Activated CD4-positive, alpha-beta T cell treated with anti-CD3 and anti-CD28 coated beads for 1 hour (primary cell): ENCODE measurements at regions not wholly inside any gene's neighbourhood (a gene's known extent, or its start where the extent isn't known, plus 50 kb on each side); places are given as distances from the start of the nearest gene placed in this dataset.

Experiments used
- DNase-seq: peaks from one replicate; pipeline ENCODE4 v3.0.0-alpha.2; 2020

- DNase-seq, result no peak
Observed at GRCh38 chr17:79468183-79468944, 142.5 kb downstream of the RBFOX3 start.

GRCh38 chr17:79466562-79467350 is 144.1 kb downstream of the RBFOX3 start:
- no peak for DNase-seq

DNA sequence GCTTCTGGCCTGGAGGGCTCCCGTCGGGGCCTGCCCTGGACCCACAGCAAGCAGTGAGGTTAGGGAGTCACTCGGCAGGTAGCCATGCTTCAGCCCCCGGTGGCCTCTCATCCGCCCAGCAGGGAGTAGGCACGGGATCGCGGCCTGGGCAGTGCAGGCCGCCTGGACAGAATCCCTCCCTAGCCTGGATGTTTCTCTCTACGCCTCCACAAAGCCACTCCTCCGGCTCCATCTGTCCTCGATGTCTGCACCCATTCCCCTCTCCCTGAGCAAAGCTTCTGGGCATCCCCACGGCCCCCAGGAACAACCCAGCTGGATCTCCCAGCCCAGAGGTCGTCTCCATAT is 145.2 kb downstream of the RBFOX3 start:
- no peak for DNase-seq

DNA sequence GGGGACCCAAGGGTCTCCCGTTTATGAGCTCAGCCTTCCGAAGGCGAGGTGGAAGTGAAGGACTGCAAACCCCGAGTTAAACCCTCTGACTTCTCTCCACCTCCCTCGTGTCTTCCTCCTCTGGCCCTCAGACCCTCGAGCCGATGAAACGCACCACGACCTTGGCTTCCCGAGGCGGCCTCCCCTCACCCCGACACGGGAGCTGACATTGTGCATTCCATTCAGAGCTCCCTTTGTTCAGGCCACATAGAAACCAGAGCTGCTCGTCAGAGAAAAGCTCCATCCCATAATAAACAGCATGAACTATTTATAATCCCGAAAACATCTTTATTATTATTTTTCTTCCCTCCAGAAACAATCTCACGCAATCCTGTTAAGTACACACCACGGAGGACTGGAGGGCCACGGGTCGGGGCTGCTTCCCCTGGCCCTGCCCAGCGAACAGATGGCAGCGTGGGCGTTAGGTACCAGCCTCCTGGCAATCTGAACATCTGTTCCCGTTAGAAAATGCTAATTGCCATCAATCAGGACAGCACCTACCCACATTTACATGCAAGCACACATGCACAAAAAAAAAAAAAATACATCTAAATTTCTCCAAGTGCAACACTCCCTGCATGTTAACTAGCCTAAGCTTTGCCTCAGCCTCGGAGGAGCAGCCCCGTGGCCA is 145.7 kb downstream of the RBFOX3 start:
- DNase-seq, result no peak

DNA sequence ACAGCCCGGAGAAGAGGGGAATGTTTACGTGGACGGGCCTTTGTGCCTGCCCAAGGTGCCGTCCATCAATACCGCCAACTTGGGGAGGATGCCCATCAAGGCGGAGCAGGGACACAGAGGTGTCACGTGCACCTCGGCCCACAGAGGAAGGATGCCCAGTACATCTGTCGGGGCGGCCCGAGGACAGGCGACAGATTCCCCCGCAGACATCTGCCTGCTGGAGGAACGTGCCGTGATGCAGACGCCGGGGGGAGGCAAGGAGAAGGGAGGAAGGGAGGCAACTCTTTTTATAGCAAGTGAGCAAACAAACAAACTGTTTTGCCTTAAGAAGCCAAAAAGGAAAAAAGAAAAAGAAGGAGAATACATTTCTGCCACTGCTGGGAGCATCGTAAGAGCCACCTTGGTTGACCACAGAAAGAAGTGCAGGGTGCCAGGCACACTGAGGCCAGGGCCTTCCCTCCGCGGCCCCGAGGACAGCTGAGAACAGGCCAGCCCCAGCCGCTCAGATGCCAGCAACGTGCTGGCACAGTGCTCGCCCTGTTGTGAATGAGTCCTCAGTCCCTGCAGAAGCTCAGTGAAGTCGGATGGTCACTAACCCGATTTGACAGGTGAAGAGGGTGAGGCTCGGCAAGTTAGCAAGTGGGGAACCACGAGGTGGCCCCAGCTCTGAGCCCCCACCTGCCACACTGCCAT is 146.4 kb downstream of the RBFOX3 start:
- DNase-seq, result no peak

DNA sequence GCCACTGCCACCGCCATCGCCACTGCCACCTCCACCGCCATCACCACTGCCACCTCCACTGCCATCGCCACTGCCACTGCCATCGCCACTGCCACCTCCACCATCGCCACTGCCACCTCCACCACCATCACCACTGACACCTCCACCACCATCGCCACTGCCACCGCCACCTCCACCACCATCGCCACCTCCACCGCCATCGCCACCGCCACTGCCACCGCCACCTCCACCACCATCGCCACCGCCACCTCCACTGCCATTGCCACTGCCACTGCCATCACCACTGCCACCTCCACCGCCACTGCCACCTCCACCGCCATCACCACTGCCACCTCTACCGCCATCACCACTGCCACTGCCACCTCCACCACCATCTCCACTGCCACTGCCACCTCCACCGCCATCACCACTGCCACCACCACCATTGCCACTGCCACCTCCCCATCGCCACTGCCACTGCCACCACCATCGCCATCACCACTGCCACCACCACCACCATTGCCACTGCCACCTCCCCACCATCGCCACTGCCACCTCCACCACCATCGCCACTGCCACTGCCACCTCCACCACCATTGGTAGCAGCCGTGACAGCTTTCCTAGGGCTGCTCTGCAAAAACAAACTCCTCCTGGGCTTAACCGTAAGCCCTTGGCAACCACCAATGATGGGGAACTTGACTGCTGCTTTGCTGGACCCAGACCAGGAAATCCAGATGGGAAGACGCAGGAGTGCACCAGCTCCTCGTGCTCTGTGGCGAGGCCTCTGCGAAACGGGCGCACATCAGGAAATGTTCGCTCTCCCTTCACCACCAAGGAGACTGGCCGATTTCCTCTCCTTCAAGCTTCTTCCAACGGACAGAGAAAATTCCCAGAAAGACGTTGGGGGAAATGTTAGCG is 147.2 kb downstream of the RBFOX3 start:
- DNase-seq, result no peak

GRCh38 chr17:79461041-79461440 is 149.8 kb downstream of the RBFOX3 start:
- DNase-seq, result no peak

GRCh38 chr17:79459846-79460245 is 151.0 kb downstream of the RBFOX3 start:
- no peak for DNase-seq

- no peak for DNase-seq
Observed at GRCh38 chr17:79459003-79459655, 151.7 kb downstream of the RBFOX3 start.

DNA sequence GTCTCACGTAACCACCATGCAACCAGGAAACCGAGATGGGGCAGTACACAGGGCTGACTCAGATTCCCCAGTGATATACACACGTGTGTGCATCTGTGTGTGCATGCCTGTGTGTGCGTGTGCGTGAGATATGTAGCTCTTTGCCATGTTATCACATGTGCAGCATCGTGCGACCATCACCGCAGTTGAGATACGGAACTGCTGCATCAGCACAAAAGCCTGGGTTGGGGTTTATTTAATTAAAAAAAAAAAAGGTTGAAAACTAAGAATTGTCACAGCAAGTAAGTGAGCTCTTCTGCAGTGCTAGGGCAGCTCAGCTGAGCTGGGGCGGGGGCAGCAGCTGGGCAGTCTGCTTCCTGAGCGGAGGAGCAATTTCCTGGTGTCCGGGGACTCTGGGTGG is 152.5 kb downstream of the RBFOX3 start:
- no peak for DNase-seq

DNA sequence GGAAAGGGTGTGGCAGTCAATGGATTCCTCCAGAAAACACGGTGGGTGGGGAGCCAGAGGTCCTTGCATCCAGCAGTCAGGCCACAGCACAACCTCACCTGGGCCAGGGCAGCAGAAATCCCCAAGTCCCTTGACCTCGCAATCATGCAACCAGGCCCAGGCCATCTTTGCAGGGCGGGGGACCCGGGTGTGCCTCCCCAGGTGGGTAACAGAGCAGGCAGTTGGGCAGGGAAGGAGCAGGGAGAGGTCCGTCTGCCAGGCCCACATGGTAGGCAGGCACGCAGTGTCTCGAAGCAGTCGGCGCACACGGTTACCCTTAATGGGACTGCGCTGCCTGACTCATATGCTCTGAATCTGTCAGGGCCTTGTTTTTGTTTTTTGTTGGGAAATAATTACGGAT is 153.0 kb downstream of the RBFOX3 start:
- no peak for DNase-seq

DNA sequence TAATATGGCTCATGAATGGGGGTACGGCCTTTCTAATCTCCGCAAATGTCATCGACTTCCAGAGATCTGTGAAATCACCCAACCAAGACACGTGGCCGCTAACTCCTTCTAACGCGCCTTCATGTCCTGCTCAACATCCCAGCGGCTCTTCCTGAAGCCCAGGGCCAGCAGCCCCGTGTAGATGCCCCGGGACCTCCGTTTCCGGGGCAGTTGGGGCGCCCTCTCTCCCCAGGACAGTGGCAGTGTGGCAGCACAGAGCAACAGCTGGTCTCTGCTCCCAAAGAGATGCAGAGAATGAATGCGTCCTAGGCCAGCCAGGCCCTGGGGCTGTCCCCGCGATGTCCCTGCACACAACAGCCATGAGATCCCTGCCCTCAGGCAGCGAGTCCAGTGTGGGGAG is 153.5 kb downstream of the RBFOX3 start:
- no peak for DNase-seq

GRCh38 chr17:79455636-79456035 is 155.2 kb downstream of the RBFOX3 start:
- DNase-seq, result no peak

- DNase-seq, result no peak
Observed at GRCh38 chr17:79454826-79455225, 156.0 kb downstream of the RBFOX3 start.

DNA sequence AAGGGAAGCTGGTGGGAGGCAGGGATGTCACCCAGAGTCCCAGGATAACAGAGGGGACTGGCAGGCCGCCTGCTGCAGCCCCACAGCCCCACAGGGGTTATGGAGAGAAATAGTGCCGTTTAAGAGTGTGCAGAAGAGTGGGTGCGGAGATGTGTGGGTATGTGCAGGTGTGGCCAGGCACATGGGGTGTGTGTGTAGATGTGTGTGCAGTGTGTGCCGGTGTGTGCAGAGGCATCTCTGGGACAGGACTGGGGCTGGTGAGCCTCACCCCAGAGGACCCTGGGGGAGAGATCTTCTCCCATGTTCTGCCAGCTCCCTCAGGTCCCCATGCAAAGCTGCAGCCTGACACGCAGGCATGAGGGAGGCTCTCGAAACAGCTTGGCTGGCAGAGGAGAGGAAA is 157.4 kb downstream of the RBFOX3 start:
- no peak for DNase-seq

DNA sequence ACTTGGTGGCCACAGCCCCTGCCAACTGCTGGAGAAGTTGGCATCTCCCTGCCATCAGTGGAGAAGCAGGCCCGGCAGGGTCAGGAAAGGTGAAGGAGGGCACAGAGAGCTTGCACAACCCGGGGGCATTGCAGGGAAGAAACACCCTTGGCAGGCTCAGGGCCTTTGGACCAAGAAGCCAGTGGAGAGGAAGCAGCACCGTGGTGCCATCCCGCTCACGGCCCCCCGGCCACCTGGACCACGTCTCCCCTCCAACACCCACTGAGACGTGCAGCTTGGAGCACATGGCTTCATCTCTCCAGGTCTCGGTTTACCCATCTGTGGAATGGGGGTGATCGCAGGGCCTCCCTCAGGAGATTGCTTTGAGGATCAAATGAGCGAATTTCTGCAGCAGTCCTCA is 158.1 kb downstream of the RBFOX3 start:
- DNase-seq, result no peak

DNA sequence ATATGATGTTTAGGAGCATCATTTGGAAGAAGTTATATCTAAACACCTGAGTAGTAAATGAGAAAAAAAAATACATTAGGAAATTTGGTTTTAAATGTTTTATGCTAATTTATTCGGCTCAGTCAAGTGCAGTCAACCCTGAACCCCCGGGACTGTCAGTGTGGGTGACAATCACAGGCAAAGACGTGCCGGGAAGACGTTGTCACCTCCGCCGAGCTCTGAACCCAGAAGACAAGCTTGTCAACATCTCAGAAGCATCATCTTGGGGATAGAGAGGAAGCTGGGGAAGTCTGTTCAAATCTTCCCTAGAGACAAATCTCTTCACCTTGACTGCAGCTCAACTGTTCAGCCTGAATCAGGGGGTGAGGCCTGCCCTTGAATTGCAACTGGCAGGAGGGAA is 159.7 kb downstream of the RBFOX3 start:
- DNase-seq, result no peak

- no peak for DNase-seq
Observed at GRCh38 chr17:79446399-79447009, 164.3 kb downstream of the RBFOX3 start.

- no peak for DNase-seq
Observed at GRCh38 chr17:79444198-79444597, 166.7 kb downstream of the RBFOX3 start.

- DNase-seq, result no peak
Observed at GRCh38 chr17:79443026-79443425, 167.8 kb downstream of the RBFOX3 start.
